GM19238 (cell line): ENCODE measurements at regions not wholly inside any gene's neighbourhood (a gene's known extent, or its start where the extent isn't known, plus 50 kb on each side); places are given as distances from the start of the nearest gene placed in this dataset.
"Not testable (repeated sequence)": the region's sequence is repeated elsewhere in the genome, so short reads cannot be mapped to it uniquely, and the experiment has no call there.

Experiments
- DNase-seq: peaks from one replicate; pipeline ENCODE4 v3.0.0; 2011; ENCODE audit warnings: low spot score; ENCODE audit not compliant: insufficient read length

- no peak for DNase-seq
These were observed 52.0 kb upstream of the LRIG1 start for GRCh38 chr3:66552846-66553245.

GRCh38 chr3:66553441-66554113 lies 52.8 kb upstream of the LRIG1 start:
- no peak for DNase-seq

DNA sequence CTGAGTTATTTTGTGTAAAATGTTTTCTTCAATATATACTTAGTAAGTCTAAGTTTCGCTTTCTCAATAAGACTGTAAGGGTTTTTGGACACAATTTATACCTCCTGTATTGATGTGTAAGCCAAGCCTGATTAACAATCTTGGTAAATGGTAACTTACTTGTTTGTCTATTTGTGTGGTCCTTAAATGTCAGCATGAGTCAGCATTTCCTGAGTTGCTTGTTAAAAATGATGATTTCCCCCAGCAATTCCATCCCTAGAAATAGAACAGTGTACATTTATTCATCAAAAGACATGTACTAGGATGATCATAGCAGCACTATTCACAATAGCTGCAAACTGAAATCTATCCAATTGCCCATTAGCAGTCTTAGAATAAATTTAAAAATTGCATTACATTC lies 53.4 kb upstream of the LRIG1 start:
- DNase-seq, result no peak

GRCh38 chr3:66555214-66555844 lies 54.5 kb upstream of the LRIG1 start:
- DNase-seq, result no peak

DNA sequence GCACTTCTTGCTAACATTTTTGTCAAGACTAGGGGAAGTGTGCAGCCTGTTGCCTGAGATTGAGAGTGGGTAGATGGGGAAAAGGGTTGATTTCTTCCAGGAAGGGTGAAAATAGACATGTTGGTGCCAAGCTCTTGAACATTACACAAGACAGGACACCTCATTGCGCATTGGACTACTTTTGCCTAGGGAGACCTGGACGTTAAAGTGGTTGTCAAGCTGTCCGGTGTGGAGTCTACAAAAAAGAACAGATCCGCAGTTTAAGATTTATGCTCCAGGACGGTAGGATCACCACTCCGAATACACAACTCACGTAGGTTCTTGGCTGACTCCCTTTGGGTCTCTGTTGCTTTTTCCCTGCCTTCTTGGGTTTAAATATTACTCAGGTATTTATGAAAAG lies 56.3 kb upstream of the LRIG1 start:
- no peak for DNase-seq

DNA sequence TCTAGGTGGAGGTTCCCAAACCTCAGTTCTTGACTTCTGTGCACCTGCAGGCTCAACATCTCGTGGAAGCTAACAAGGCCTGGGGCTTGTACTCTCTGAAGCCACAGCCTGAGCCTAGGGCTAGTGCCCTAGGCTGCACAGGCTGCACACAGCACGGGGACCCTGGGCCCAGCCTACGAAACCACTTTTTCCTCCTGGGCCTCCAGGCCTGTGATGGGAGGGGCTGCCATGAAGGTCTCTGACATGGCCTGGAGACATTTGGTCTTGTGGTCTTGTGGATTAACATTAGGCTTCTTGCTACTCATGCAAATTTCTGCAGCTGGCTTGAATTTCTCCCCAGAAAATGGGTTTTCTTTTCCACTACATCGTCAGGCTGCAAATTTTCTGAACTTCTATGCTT lies 59.1 kb upstream of the LRIG1 start:
- not testable (repeated sequence) for DNase-seq

DNA sequence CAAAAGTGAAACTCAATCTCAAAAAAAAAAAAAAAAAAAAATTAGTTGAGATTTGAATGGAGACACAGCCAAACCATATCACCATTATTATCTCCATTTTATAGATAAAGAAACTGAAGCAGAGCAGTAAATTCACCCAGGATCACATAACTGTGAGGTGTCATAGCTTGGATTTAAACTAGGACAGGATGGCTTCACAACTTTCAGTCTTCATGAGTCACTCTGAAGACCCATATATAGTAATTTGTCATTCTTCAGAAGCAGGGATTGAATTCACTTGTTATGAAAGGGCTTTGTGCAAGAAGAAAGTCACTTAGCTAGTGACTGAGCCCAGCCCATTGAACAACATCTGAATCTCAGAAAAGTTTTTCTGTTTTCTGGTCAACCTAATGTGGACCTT lies 60.5 kb upstream of the LRIG1 start:
- no peak for DNase-seq

- DNase-seq, result no peak
These were observed 64.5 kb upstream of the LRIG1 start for GRCh38 chr3:66565301-66565700.

GRCh38 chr3:66567077-66567476 lies 66.3 kb upstream of the LRIG1 start:
- DNase-seq, result no peak

- no peak for DNase-seq
These were observed 71.4 kb upstream of the LRIG1 start for GRCh38 chr3:66572090-66572675.

- DNase-seq, result no peak
These were observed 72.3 kb upstream of the LRIG1 start for GRCh38 chr3:66572938-66573710.

- DNase-seq, result no peak
These were observed 73.3 kb upstream of the LRIG1 start for GRCh38 chr3:66574091-66574490.

DNA sequence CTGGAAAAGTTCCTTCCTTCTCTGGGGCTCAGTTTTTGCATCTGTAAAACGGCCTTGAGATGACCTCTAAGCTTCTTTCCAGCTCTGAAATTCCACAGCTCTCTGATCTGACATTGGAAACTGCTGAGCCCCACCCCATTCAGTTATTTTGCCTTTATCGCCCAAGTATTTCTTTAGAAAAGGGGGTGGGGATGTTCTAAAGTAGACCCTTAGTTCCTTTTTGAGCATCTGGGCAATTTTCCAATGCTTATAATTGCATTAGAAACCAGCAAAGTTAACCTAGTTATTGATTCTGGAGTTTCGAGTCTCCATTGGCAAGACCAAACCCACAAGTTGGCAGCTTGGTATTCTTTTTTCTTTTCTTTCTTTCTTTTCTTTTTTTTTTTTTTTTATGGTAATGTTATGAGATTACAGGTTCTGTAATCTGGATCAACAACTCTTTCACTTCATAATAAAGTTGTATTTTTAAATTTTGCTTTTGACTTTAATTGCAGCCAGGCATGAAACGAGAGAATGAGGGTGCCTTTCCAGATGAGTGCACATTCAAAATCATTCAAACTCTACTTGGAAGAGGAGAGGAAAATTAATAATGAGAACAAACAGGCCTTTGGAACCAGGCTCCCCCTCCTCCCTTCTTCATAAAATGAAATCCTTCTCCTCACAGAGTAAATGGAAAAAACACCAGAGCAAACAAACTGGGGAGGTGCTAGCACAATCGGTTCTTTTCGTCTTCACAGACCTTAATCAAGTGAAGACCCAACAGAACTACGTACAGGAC lies 76.8 kb upstream of the LRIG1 start:
- no peak for DNase-seq

DNA sequence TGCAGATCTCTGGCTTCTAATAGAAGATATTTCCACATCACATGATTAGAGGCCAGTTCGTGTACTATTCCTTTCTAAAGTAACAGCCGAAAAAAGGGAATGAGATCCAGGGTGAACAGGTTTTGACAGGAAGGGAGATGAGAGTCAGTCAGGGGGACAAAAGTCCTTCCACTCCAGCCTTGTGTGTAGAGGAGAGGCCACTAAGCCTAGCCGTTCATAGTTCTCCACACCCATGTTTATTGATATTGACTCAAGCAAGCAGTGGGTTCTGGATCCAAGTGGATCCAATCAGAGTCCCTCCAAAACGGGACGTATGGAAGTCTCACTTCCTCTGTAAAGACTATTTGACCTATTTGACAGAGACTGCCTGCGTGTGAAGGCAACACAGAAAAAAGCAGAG lies 80.4 kb upstream of the LRIG1 start:
- DNase-seq, result no peak

DNA sequence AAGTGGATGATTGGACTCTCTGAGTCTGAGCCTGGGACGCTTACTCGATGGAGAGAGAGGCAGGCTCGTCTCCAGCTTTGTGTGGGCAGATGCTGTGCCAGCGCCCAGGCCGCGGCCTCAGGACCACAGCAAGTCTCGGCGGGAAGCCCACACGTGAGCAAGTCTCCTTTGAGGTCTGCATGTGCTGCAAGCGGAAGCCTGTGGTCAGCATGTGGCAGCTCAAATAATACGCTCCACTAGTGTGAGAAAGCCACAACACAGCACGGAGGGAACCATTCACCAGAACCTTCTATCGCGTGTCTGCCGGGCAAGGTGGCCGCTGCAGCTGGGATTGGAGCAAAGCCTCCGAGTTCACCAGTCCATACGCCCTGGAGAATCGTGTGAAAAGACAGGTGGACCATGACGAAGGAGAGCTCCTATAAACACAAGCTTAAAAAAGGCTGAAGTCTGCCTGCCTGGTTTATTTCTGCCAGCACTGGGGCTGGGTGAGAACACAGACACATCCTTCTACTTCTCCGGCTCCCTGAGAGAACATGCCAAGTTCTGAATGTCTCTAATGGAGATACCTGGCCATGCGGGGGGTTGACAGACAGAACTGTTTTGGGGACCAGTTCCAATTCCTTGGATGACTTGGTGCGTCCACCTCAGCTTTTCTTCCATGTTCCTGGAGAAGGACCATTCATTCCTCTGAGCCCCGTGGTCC lies 82.0 kb upstream of the LRIG1 start:
- peak; percentile 26 for DNase-seq

GRCh38 chr3:66583424-66584040 lies 82.7 kb upstream of the LRIG1 start:
- no peak for DNase-seq

GRCh38 chr3:66585520-66586095 lies 84.8 kb upstream of the LRIG1 start:
- no peak for DNase-seq

GRCh38 chr3:66586853-66587252 lies 86.0 kb upstream of the LRIG1 start:
- DNase-seq, result no peak

DNA sequence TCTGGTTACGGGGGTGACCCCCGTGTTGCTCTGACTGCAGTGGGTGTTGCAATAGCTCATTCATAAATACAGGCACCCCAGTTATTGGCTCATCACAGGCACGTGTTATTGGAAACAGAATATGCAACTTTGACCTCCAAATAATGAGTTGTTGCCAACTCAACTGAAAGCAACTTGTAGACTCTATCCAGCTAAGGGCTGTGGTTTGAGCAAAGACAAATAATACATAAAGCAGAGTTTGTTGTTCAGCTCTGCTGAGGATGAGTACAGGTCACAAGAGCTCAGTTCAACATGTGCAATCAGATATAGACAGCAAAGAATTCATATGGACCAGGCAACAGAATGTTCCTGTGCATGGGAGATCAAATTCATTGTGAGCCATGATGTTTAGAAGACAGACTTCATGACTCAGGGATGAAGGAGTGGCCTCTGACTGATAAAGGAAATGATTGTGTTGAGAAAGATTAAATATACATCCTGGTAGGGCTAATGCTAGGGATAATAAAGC lies 87.6 kb upstream of the LRIG1 start:
- no peak for DNase-seq
